ENCODE measurements at regions not wholly inside any gene's neighbourhood (a gene's known extent, or its start where the extent isn't known, plus 50 kb on each side); places are given as distances from the start of the nearest gene placed in this dataset.

GRCh38 chr3:13177641-13178040 lies 104.4 kb upstream of the IQSEC1 start:
- TF ChIP-seq, protein P1, sequence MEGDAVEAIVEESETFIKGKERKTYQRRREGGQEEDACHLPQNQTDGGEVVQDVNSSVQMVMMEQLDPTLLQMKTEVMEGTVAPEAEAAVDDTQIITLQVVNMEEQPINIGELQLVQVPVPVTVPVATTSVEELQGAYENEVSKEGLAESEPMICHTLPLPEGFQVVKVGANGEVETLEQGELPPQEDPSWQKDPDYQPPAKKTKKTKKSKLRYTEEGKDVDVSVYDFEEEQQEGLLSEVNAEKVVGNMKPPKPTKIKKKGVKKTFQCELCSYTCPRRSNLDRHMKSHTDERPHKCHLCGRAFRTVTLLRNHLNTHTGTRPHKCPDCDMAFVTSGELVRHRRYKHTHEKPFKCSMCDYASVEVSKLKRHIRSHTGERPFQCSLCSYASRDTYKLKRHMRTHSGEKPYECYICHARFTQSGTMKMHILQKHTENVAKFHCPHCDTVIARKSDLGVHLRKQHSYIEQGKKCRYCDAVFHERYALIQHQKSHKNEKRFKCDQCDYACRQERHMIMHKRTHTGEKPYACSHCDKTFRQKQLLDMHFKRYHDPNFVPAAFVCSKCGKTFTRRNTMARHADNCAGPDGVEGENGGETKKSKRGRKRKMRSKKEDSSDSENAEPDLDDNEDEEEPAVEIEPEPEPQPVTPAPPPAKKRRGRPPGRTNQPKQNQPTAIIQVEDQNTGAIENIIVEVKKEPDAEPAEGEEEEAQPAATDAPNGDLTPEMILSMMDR (IDR thresholded peaks at IDR 0.05 in 8 of 11, conservative IDR thresholded peaks at IDR 0.05 in 3 of 11) = no peak
- TF ChIP-seq POLR2AphosphoS5 (IDR thresholded peaks at IDR 0.05) (no peak), POLR2A (IDR thresholded peaks at IDR 0.05) (no peak)

All from spleen (tissue), 7 donors.